HG02973 (cell line): ENCODE measurements at regions not wholly inside any gene's neighbourhood (a gene's known extent, or its start where the extent isn't known, plus 50 kb on each side); places are given as distances from the start of the nearest gene placed in this dataset.
"Not testable (repeated sequence)": the region's sequence is repeated elsewhere in the genome, so short reads cannot be mapped to it uniquely, and the experiment has no call there.

Experiments
- ATAC-seq: cut with Tn5 transposase; IDR thresholded peaks from one replicate; pipeline ENCODE4 v1.9.1; 2021; ENCODE audit warnings: moderate library complexity; ENCODE audit not compliant: unreplicated experiment

DNA sequence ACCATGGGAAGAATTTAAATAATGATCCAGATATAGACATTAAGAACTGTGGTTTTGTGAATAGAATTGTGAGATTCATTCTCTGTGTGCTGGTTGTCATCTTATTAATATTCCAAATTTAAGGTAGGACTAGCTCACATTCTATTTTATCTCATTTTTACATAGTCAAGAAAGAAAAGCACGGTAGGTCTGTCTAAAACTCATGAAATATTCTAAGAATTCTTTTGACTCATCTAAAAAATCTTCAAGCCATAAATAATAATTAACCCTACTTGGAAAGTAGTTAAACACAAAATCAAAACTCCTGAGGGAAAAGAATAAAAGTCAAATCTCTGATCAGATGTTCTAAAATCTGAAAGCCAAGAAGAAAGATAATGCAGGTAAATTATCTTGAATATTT, 388.8 kb upstream of the CHAC2 start:
- ATAC-seq: no peak

DNA sequence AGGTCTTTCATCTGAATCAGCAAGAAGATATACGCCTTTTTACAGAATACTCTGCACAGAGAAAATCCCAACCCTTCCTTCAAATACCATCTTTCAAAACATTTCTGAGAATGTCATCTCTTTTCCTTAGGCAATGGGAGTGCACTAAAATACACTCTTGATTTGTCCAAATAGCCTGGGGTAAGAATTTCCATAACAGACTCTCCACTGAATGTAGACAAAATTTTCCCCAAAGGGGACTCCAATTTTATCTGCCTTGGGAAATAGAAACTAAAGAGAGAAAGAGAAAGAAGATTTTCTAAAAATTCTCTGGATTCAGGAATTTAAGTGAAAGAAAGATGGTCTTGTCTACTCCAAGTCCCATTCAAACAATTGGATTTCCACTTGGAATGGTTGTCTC, 394.5 kb upstream of the CHAC2 start:
- no peak for ATAC-seq

DNA sequence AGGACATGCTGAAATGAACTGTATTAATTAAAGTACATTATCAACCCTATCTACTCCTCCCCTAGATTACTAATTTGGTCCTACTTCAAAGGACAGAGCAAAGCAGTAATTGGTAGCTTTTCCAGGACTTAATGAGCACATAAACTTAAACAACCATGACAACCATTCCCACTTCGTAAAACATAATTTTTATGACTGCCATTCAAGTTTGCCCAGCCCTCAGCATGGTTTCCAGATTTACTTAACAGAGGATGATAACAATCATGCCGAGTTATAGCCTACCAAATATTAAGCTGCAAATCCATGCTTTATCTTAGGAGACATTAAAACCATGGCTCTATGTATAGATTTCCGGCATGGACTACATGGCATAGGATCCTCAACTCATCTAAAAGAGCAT, 401.1 kb upstream of the CHAC2 start:
- ATAC-seq: no peak

DNA sequence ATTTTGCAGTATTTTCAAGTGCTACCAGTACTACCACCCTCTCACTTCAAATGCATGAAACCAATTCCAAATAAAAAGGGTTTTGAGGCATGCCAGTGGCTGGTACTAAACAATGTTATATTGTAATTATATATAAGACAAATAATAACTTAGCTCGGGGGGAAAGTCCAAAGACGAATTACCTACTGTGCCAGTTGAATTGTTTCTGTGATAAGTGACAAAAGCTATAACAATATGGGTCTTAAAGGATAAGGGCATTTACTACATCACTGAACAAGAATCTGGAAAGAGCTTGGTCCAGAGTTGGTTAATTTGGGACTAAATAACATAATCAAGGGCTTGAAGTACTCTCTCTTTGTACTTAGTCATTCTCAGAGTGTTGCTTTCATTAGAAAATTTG, 404.7 kb upstream of the CHAC2 start:
- no peak for ATAC-seq

DNA sequence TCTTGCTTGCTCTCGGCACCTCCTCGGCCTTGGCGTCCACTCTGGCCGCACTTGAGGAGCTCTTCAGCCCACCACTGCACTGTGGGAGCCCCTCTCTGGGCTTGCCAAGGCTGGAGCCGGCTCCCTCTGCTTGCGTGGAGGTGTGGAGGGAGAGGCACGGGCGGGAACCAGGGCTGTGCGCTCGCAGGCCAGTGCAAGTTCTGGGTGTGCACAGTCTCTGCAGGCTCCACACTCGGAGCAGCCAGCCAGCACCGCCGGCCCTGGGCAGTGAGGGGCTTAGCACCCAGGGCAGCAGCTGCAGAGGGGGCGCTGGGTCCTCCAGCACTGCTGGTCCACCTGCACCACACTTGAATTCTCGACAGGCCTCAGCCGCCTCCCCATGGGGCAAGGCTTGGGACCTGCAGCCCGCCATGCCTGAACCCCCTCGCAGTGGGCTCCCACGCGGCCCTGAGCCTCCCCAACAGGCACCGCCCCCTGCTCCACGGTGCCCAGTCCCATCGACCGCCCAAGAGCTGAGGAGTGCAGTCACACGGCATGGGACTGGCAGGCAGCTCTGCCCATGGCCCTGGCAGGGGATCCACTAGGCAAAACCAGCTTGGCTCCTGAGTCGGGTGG, 411.2 kb upstream of the CHAC2 start:
- no peak for ATAC-seq

DNA sequence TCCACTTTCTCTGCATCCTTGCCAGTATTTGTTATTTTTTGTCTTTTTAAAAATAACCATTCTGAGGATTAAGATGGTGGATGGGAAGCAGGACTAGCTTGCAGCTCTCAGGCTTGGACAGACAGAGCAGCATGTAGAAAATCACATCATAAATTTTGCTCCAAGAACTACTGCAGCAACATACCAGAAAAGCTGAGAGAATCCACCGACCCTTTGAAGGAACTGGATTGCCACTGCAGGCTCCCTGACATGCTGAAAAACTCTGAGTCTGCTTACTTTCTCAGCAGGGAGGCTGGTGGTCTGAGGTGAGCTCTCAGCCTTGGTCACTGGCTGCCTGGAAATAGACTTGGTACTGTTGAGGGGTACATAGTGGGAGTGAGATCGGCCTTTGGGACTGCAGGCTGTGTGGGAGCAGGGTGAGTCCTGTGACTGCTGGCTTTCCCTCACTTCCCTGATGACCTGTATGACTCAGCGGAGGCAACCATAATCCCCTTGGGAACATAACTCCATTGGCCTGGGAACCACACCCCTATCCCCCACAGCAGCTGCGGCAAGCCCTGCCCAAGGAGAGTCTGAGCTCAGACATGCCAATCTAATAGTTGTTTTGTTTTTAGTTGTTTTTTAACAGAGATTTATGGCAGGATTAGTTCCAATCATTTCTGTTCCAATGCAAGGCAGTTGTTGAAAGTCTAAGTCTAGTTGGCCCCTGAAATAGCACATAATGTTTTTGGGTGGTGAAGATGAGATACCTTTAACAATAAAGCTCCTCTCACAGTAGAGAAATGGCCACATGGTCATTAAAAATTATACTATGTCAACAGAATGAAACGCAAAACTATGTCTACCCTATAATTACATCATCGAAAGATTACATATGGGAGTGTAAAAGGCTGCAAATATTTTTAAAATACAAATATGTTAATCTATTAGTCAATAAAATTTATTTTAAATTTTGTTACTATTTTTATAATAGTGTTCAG, 414.2 kb upstream of the CHAC2 start:
- no peak for ATAC-seq

DNA sequence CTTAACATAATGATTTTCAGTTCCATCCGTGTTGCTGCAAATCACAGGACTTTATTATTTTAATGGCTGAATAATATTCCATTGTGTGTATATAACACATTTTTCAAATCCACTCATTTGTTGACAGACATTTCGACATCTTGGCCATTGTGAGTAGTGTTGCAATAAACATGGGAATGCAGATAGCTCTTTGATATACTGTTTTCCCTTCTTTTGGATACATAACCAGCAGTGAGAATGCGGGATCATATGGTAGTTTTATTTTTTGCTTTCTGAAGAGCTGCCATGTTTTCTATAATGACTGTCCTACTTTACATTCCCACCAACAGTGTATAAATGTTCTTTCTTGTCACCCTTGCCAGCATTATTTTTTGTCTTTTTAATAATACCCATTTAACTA, 420.3 kb upstream of the CHAC2 start:
- no peak for ATAC-seq

DNA sequence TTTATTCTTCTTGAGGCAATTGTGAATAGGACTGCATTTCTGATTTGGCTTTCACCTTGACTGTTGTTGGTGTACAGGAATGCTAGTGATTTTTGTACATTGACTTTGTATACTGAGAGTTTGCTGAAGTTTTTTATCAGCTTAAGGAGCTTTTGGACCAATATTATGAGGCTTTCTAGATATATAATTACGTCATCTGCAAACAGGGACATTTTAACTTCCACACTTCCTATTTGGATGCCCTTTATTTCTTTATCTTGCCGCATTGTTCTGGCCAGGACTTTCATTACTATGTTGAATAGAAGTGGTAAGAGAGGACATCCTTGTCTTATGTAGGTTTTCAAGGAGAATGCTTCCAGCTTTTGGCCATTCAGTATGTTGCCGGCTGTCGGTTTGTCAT, 425.4 kb upstream of the CHAC2 start:
- ATAC-seq: no peak

DNA sequence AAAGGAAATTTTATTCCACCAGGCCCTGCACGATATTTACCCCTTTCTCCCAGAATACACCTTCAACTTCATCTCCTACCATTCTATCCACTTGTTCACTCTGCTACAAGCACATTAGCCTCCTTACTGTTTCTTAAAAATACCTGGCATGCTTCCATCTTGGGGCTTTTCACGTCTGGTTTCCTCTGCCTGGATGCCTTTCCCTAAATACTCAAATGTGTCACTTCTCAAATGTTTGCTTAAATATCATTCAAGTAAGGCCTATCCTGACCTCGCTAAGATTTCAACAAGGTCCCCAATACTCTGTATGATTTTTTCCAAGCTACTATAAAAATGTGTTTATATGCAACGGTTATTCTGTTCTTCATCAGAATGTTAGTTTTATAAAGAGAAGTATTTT, 433.0 kb upstream of the CHAC2 start:
- no peak for ATAC-seq

DNA sequence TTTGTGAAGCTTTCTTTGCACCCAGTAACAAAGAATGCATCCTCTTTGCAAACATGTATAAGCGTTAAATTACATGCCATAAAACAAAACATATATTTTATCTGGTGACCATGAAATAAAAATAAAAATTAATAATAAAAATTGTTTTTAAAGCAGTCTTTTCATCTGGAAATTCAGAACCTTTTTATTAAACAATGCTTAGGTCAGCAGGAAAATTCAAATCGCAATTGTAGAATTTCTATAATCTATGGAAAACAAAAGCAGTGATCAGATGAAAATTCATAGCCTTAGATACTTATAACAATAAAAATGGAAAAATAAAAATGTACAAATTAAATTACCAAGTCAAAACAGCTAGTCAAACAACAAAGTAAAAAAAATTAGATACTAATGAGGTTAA, 435.9 kb upstream of the CHAC2 start:
- ATAC-seq: no peak

DNA sequence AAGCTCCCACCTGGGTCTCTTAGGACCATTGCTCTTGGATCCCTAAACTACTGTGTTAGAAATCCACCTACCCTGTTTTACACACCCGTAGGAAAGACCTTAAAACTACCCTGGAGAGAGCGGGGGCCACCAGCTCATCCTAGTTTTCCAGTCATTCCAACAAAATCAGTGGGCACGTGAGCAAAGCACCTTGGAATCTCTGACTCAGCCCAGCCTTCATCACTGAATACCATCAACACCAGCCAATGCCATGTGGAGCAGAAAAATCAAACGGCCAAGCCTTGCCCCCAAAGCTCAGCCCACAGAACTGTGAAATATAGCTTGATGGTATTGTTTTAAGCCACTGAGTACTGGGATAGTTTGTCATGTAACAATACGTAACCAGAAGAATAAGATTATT, 449.7 kb upstream of the CHAC2 start:
- ATAC-seq: no peak

DNA sequence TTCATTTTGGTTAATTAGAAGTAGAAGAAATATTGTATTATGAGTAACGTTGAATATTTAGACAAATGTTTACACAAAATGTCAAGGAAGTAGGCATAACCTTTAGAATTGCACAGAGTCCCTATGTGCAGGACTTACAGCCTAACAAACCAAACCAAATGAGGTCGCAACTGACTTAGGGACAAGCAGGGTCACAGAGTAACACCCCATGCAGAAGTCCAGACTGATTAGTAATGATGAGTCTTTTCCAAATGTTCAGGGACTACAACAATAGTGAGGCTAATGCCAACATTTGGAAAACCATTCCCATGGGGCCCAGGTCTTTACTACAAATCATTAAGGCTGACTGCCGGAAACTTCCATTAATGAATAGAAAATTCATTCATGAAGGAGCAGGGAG, 452.5 kb upstream of the CHAC2 start:
- no peak for ATAC-seq

DNA sequence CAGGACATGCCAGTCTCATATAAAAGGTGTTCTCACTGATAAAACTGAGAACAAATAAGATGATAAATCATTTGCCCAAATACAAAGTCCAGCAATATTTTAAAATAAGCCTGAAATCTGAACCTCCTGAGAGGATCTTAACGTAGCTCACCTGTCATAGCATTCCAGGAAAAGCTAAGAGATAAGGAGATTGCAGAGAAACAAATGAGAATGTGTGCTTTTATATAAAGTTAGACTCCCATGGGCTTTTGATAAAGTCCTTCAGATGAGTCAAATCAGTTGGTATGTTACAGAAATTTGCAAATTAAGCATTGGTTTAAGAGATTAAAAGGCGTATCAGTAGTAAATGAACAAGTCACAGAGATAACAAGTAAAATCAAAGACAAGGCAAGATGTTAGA, 452.9 kb upstream of the CHAC2 start:
- no peak for ATAC-seq

DNA sequence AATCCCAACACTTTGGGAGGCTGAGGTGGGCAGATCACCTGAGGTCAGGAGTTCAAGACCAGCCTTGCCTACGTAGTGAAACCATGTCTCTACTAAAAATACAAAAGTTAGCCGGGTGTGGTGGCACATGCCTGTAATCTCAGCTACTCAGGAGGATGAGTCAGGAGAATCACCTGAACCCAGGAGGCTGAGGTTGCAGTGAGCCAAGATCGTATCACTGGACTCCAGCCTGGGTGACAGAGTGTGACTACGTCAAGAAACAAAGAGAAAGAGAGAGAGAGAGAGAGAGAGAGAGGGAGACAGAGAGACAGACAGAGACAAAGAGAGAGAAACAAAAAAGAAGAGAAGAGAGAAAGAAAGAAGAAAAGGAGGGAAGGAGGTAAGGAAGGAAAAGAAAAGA, 454.0 kb upstream of the CHAC2 start:
- ATAC-seq: not testable (repeated sequence)

DNA sequence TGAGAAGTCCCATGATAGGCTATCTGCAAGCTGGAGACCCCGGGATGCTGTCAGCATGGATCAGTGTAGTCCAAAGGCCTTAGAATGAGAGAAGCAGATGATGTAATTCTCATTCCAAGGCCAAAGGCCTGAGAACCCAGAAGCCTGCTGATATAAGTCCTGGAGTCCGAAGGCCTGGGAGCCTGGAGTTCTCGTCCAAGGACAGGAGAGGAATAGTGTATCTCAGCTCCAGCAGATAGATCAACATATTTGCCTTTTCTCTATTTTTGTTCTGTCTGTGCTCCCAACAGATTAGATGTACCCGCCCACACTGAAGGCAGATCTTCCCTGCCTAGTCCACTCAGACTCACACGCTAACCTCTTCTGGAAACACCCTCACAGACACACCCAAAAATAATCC, 454.9 kb upstream of the CHAC2 start:
- no peak for ATAC-seq

DNA sequence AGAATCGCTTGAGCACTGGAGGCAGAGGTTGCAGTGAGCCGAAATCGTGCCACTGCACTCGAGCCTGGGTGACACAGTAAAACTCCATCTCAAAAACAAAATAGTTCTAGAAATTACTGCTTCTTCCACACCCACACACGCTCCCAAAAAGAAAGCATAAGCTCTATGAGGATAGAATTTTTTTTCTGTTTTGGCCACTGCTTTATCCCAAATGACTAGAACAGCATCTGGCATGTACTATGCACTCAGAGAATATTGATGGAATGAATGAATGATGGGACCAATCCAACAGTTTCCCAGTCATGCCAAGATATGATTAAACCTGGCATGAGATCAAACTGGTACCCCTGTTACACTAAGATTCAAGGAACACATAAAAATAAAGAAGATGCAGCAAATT, 455.4 kb upstream of the CHAC2 start:
- ATAC-seq: no peak

DNA sequence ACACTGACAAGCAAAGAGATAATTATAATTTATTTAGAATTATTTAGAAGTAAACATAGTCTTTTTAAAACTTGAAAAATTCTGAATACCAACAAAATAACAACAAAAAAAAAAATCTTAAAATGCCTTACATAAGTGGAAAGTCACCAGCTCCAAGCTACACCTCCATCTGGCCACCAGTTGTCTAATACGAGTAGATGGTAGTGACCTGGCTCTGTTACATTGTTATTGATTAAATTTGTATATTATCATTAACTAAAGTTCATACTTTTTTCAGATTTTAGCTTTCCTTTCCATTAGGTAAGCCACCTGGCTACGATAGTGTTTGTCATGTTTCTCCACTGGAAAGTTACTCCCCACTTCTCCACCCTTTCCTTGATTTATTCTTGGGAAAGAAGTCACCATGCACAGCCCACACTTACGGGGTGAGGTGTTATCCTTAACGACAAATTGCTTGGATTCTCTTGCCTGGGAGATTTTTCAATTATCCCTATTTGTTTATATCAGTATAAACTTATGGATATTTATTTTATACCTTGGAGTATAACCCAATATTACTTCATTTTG, 464.5 kb upstream of the CHAC2 start:
- no peak for ATAC-seq

DNA sequence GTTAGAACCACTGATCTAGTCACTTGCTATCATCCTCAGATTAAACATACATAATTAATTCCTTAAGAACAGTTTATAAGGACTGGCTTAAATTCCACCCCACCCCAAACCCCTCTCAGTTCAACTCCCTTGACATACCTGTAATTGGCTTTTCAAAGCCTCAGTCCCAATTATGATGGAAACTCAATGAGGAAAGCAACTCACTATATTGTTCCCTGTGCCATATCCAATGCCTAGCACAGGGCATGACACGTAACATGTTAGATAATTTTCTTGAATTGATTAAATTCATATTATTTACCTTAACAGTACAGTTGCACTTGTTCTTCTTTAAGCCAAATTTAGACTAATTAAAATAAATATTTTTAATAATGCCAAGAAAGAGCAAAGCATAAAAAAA, 465.1 kb upstream of the CHAC2 start:
- ATAC-seq: no peak

DNA sequence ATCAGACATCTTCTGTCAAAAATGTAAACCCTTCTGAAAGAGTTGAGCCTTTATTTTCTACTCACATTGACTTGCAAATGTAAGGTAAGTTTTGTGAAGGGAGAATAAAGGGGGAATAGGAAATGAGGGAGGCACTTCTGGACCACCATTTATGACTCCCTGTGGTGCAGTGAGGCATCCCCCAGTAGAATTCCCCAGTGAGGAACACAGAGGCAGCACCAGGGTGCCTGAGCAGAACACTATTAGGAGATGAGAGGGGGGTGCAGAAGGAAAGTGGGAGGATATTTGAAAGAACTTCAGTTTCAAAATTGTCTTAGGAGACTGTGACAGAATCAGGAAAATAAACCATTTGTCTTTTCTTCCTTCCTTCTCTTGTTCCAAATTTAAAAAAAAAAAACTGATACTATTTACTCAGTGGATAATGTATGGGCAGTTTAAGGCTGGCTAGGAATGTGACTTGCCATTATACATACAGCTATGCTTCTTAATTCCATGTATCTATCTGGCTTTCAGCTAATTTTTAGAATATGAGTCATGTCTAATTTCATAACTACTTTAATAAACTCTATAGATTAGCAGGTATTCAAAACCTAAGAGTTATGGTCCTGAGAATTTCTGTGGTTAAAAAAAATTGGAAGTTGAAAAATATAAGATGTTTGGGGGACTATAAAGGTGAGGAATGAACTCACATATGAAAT, 478.1 kb upstream of the CHAC2 start:
- ATAC-seq: no peak

DNA sequence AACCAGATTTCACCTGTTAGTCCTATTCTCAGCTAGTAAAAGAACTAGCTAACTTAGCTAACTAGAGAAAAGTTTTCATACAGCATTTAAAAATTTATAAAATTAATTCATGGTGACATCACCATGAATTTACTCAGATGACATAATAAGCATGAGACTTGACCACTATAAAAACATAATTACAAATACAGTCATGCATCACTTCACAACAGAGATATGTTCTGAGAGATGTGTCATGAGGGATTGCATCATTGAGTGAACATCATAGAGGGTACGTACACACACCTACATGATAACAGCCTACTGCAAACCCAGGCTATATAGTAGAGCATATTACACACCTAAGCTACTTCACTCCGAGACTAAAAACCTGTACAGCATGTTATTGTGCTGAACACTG, 481.3 kb upstream of the CHAC2 start:
- ATAC-seq: no peak

DNA sequence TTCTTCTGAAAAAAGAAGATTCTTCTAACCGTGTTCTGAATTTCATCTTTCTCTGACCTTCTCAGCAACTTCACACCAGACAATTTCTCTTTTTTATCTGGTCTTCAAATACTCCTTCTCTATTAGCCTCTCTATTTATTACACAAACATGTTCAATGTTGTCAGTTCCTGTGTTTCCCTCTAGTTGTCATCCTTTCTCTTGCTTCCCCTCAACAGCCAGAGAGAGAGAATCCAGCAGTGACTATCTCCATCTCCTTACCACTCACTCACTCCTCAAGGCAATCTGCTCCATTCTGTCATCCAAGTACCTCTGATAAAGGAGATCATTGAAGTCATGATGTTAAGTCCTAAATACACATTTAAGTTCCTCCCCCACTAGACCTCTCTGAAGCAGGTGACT, 491.9 kb upstream of the CHAC2 start:
- no peak for ATAC-seq

DNA sequence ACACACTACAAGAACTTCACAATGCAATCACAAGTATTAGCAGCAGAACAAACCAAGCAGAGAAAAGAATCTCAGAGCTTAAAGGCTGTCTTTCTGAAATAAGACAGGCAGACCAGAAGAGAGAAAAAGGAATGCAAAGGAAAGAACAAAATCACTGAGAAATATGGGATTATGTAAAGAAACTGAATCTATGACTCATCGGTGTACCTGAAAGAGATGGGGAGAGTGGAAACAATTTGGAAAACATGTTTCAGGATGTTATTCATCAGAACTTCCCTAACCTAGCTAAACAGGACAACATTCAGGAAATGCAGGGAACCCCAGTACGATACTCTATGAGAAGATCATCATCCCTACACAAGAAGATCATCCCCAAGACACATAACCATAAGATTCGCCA, 499.0 kb upstream of the CHAC2 start:
- no peak for ATAC-seq
